HUDEP-2 (cell line): ENCODE measurements at regions not wholly inside any gene's neighbourhood (a gene's known extent, or its start where the extent isn't known, plus 50 kb on each side); places are given as distances from the start of the nearest gene placed in this dataset.
"Not testable (repeated sequence)": the region's sequence is repeated elsewhere in the genome, so short reads cannot be mapped to it uniquely, and the experiment has no call there.

Experiments
- DNase-seq, 76 experiments: peaks; one replicate each; lab custom pipeline; 2025; ENCODE audit not compliant: unreplicated experiment in 76 of 76; lab: John Stamatoyannopoulos, UW

GRCh38 chr3:187484547-187485295 is 116.5 kb downstream of the RTP4 start:
- no peak for DNase-seq

- DNase-seq, result no peak
These were observed 113.2 kb downstream of the RTP4 start for GRCh38 chr3:187481426-187481825.

- DNase-seq, result not testable (repeated sequence)
These were observed 107.4 kb downstream of the RTP4 start for GRCh38 chr3:187475613-187476012.

GRCh38 chr3:187473778-187474406 is 105.7 kb downstream of the RTP4 start:
- no peak for DNase-seq

GRCh38 chr3:187466306-187466705 is 98.1 kb downstream of the RTP4 start:
- not testable (repeated sequence) for DNase-seq

GRCh38 chr3:187465503-187465902 is 97.3 kb downstream of the RTP4 start:
- DNase-seq, result no peak

GRCh38 chr3:187464682-187465081 is 96.5 kb downstream of the RTP4 start:
- no peak for DNase-seq

- DNase-seq, result no peak
These were observed 90.7 kb downstream of the RTP4 start for GRCh38 chr3:187458921-187459320.

- no peak for DNase-seq
These were observed 90.2 kb downstream of the RTP4 start for GRCh38 chr3:187458383-187458782.

GRCh38 chr3:187456250-187456649 is 88.1 kb downstream of the RTP4 start:
- no peak for DNase-seq

GRCh38 chr3:187454085-187454815 is 86.1 kb downstream of the RTP4 start:
- no peak for DNase-seq

GRCh38 chr3:187450431-187451190 is 82.4 kb downstream of the RTP4 start:
- DNase-seq, result no peak

GRCh38 chr3:187448674-187449073 is 80.5 kb downstream of the RTP4 start:
- no peak for DNase-seq

- DNase-seq, result no peak
These were observed 79.6 kb downstream of the RTP4 start for GRCh38 chr3:187447737-187448136.

- no peak for DNase-seq
These were observed 77.2 kb downstream of the RTP4 start for GRCh38 chr3:187445356-187445755.

- DNase-seq, result no peak
These were observed 66.3 kb downstream of the RTP4 start for GRCh38 chr3:187434524-187434923.

- DNase-seq, result no peak
These were observed 62.4 kb downstream of the RTP4 start for GRCh38 chr3:187430576-187430975.
